Hematopoietic multipotent progenitor cell treated with erythropoietin and hydrocortisone succinate and interleukin-3 and kit ligand, for 8 days (in vitro differentiated cells): ENCODE measurements at regions not wholly inside any gene's neighbourhood (a gene's known extent, or its start where the extent isn't known, plus 50 kb on each side); places are given as distances from the start of the nearest gene placed in this dataset.
"Not testable (repeated sequence)": the region's sequence is repeated elsewhere in the genome, so short reads cannot be mapped to it uniquely, and the experiment has no call there.

Experiments used
- DNase-seq: peaks from one replicate; pipeline ENCODE4 v3.0.0-alpha.2; 2015

DNA sequence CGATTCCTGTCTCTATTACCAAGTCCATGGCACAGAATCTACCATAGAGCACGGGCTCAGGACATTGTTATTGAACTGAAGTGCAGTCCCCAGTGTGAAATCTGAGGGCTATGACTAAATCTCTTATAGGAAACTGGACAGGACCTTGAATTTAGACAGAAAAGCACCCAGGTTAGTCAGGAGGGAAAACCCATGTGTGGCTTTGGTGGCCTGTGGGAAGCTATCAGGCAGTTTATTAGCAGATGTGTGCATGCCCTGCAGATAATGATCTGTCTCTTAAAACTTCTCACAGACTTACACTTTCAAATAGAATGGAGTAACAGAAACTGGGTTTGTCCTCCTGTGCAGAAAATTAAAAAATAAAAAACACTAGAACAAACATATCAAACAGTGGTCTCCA lies 610.0 kb upstream of the RAB6C start:
- no peak for DNase-seq

DNA sequence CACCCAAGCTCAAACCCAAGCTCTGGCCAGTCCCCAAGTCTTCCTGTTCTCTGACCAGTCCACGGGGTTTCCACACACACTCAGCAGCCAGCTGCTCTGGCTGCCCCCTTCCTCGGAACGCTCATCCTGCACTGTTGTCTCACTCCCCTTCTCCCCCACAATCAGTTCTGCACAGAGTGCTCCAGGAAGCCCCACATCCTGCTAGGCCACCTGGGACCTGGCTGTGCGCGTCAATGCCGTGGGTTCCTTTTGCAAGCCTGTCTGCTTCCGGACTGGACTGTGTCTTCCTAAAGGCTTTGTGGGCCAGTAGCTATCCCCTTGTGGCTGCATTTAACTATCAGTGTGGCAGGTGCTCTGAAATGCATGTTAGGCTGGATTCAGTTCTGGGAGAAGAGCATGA lies 605.0 kb upstream of the RAB6C start:
- DNase-seq, result no peak

DNA sequence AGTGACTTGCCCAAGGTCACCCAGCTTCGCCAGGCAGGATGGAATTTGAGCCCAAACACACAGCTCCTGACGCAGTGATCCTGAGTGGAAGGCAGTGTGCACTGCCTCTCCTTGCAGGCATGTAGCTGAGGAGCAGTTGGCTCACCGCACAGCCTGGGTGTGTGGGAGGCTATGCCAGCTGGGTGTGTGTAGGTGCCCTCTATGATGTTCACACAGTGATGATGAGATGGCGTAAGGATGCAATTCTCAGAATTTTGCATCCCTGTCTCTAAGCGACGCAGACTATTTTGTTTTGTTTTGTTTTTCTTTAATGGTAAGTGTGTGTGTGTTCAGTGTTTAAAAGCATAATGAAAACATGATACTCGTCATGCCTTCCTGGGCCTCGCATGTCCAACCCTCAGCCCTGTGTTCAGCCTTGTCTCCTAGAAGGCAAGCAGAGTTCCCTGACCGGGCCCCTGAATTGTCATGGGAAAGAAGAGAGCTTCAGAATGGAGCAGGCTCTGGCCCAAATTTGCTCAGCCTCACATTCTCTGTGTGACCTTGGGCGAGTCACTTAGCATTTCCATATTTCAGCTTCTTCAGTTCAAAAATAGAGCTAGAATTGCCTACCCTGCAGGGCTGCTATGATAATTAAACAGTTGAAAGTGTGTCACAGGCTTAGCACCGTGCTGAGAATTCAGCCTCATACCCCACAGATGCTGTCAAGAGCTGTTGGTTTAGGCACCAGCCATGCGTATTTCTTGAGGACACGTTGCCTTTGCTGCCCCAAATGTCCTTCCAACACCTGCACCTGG lies 603.6 kb upstream of the RAB6C start:
- DNase-seq, result no peak

DNA sequence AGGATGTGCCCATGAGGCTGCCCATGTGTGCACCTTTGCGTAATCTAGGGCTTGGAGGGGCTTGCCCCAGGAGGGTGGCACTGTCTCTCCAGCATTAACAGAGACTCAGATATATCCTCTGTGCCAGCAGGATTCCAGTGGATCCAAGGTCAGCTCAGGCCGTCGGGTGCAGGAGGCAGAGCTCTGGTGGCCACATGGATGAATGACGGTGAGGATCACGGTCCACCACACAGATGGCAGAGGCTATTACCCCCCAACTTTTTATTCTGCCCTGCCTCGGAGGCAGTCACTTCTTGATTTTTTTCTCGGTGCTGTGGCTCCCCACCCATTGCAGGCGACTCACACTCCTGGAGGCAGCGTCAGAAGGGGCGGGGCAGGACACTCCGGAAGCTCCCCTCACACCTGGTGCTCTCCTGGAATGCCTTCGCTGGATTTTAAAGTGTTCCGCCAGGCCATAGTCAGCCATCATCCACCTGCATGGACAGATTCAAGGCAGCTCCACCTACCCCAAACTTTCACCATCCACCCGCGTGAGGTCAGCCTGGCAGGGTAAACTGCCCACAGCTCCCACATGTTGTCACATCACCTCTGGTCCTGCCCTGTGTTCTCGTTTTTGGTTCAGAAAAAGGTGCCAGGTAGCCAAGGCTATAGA lies 602.9 kb upstream of the RAB6C start:
- no peak for DNase-seq

DNA sequence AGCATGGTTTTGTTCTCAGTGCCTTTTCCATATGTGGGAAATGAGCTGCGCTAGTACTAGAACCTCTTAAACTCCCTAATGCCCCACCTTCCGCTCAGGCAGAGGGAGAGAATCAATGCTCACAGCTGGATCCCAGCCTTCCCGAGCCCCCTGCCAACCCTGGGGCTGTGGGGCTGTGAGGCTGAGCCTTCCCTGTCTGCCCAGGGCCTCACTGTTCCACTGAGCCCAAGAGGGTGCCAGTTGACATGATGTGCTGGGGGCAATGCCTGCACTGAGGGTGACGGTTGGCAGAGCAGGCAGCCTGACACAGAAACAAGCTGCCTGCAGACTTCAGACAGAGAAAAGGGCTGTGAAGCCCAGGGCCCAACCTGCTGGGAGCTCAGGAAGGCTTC lies 602.4 kb upstream of the RAB6C start:
- DNase-seq, result no peak

DNA sequence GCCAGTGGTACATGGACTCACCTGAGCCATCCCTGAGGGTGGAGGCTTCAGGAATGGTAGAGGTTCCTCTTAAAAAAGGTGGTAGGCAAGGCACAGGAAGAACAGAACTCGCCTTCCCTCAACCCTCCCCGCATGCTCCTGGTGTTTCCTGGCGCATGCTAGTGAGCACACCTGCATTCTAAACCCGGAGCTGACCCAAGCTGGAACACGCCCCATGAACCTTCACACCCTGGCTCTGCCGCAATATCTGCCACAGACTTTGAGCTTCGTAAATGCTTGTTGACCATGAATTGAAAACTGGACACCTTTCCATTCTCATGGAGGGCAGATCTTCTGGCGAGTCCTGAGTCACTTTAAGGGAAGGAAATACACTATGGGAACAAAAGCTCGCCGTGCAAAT lies 601.3 kb upstream of the RAB6C start:
- DNase-seq, result no peak

DNA sequence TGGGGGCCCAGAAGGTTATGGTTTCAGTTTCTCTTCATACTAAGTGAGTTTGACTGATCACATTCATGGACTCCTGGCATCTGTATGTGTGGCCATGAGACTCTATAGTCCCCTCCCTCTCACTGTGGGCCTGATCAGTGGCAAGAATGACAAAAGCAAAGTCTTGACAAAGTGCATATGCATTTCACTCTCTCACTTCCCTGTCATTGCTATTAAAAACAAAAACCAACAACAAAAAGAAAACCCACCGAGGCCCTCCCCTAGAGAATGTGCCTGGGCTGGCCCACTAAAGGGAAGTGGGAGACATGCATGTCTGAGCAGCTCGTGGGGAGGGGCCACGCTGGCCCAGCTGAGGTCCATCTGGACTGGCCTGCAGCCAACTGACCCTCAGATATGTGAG lies 600.1 kb upstream of the RAB6C start:
- DNase-seq, result no peak

DNA sequence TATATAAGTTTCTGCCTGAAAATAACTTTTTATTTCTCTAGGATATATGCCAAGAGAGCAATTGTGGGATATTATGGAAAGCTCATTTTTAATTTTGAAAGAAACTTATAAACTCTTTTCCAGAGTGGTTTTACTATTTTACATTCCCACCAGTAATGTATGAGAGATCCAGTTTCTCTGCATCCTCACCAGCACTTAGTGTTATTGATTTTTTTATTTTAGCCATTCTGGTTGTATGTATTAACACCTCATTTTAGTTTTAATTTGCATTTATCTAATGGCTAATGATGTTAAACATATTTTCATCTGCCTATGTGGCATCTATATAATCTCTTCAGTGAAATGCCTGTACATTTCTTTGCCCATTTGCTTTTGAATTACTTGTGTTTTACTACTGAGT lies 597.7 kb upstream of the RAB6C start:
- no peak for DNase-seq

DNA sequence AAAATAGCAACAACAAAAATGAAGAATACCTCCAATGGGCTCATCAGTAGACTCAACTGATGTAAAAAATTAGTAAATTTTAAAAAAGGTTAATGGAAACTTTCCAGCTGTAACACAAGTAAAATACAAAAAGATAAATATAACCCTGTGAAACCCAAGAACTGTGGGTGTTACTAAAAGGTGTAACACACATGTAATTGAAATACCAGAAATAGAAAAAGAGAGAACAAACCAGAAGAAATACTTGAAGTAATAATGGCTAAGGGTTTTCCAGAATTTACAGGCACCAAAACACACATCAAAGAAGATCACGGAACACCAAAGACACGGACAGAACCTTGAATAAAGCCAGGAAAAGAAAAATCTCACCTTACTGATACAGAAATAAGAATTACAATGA lies 590.6 kb upstream of the RAB6C start:
- DNase-seq, result no peak

DNA sequence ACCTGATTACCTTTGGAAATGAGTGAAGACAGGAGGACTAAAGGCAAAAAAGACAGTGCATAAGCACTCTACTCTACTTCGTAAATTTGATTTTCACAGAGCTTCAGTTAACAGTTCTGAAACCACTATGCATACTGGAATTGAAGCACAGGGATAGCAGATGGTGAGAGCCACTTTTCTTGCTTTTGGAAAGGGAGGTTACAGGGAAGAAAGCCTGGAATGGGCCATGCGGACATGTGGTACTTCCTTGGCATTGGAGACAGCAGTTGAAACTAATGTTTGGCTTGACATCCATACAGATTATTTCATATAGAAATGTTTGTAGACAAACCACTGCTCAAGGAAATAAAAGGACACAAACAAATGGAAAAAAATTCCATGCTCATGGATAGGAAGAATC lies 585.6 kb upstream of the RAB6C start:
- DNase-seq, result no peak

DNA sequence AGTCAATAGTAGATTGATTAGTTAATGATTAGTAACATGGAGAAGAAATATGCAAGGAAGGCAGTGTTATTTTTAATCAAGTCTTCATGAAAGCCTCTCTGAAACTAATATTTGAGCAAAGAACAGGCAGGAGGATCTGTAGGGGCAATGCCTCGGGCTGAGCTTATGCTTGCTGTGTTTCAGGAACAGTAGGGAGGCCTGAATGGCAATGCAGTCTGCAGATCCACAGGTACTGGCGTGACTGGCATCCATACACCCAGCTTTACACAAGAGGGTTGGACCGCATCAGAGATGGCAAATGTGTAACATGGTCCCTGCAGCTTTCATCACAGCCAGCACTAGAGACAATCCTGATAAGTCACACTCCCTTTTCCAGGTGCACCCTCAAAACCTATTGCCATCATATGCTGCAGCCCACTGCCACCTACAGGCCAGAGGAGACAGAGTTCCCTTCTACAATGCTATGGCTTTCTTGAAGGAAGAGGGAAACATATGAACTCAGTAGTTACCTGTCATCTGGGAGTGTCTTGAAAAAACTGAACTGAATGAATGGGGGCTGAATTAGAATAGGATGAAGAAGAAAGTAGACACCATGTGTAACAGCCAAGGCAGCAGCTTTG lies 582.4 kb upstream of the RAB6C start:
- peak; percentile 37 for DNase-seq

DNA sequence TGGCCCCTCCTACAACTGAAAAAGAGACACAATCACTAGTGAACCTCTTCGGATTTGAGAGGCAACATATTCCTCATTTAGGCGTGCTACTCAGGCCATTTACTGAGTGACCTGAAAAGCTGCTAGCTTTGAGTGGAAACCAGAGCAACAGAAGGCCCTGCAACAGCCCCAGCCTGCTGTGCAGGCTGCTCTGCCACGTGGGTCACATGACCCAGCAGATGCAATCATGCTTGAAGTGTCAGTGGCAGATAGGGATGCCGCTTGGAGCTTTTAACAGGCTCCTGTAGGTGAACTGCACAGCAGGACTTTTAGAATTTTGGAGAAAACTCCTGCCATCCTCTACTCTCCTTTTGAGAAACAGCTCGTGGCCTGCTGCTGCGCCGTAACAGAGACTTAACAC lies 578.6 kb upstream of the RAB6C start:
- DNase-seq, result no peak

DNA sequence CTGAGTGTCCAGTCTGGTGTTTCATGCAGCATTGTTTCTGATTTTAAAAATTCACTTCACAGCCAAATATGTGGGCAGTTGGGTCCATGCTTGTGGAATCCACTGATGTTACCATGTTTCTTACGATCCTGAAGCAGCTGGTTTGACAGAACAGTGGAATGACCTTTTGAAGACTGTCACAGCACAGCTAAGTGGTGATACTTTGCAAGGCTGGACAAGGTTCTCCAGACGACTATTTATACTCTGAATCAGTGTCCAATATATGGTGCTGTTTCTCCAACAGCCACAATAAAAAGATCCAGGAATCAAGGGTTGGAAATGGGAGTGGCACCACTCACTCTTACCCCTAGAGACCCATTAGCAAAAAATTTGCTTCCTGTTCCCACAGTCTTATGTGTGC lies 577.4 kb upstream of the RAB6C start:
- DNase-seq, result no peak

DNA sequence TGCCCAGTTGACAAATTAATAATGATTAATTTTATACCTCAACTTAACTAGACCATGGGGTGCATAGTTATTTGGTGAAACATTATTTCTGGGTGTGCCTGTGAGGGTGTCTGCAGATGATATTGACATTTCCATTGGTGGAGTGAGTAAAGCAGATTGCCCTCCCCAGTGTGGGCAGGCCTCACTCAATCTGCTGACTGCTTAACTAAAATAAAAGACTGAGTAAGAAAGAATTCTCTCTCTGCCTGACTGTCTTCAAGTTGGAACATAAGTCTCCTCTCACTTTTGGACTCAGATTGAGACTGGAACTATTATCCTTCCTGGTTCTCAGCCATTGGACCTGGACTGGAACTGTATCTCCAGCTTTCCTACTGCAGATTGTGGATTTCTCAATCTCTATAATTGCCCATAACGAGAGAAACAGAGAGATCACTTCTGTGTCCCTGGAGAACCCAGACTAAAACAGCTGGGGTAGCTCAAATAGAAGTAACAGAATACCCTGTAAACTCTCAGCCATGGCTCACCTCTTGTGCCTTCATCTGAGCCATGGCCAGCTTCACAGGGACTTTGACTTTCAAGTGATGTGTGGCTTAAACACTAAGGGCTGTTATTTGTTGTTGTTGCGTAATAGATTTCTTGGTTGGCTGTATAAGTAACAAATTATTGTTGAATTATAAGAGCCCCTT lies 575.3 kb upstream of the RAB6C start:
- DNase-seq, result no peak

DNA sequence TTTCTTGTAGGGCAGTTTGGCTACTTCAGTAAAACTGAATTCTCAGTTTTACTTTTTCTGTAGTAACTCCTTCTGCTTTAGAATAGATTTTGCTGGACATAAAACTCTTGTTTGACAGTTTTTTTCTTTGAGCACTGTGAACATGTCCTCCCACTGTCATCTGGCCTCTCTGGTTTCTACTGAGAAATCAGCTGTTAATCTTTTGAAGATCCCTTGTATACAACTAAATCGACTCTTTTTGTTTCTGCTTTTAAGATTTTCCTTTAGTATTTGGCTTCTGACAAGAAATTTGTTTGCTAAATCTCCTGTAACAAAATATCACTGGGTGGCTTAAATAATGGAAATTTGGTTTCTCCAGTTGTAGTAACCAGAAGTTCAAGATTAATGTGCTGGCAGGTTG lies 570.9 kb upstream of the RAB6C start:
- no peak for DNase-seq

DNA sequence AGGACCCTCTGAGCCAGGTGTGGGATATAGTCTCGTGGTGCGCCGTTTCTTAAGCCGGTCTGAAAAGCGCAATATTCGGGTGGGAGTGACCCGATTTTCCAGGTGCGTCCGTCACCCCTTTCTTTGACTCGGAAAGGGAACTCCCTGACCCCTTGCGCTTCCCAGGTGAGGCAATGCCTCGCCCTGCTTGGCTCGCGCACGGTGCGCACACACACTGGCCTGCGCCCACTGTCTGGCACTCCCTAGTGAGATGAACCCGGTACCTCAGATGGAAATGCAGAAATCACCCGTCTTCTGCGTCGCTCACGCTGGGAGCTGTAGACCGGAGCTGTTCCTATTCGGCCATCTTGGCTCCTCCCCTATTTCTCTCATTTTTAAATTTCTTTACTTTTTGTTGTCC lies 562.4 kb upstream of the RAB6C start:
- not testable (repeated sequence) for DNase-seq

DNA sequence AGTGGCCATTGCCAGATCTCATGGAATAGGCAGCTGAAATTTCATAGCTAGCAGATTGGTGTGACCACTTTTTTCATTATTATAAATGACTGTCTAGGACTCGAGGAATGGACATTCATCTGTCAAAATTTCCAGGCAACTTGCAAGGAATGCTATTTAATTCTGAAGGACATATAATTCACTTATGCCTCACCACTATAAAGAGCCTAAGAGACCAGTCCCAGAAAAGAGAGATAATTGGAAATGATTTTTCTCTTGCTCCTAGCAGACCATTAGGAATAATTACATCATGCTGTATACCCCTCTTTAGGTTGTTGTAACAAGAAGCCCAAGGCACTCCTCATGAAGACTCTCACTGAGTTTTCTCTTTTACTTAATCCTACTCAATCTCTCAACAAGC lies 557.4 kb upstream of the RAB6C start:
- no peak for DNase-seq

DNA sequence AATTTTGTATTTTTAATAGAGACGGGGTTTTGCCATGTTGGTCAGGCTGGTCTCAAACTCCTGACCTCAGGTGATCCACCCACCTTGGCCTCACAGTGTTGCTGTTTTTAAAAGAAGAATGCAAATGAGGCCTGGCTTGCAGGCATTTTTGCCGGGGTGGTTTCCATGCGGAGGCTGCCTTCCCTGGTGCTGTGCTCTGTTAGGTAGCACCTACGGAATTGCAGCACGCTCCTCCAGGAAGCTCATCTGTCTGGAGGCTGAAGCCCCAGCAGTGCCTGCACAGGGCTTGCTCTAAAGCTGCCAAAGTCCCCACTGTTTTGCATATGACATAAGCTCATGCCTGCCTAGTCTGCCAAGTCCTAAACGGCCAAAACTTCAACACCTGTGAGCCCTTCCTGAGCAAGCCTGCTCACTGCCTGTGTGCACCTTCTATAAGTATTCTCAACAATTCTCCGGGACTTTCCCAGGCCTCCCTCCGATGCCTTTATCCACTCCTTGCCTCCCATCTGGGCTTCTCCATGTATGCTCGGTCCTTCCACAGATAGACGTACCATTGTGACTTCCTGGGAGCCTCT lies 551.3 kb upstream of the RAB6C start:
- DNase-seq, result no peak

DNA sequence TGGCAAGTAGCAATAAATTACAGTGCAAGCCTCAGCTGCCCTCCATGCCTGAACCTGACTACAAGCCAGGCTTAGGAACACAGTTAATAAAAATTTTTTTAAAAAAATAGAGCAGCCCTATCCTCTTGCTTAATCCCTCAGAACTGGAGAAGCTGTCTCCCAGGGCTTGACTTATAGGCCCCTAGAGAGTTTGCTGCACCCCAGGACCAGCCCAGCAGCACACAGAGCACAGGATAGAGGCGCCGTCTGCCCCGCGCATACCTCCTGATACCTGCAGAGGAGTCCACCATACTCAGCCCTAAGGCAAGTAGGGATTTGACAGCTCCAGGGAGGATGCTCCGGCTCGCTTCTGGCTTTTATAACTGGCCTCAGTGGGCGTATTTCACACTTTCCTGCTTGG lies 548.6 kb upstream of the RAB6C start:
- no peak for DNase-seq

DNA sequence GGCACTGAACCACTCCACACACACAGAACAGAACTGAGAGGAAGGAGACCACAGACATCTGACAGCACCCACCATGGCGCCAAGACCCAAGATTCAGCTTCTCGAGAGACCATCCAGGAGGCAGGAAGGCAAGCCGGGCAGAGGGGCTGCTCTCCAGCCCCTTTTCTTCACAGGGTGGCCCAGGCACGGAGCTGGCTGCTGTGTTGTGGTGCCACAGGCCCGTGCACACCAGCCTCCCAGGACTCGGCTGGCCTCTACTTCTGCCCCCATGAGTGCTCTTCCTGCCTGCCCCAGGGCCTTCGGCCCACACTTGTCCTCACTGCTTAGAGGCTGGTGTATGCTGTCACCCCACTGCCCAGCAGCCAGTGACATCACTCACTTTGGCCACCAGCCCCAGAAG lies 547.6 kb upstream of the RAB6C start:
- DNase-seq, result no peak

DNA sequence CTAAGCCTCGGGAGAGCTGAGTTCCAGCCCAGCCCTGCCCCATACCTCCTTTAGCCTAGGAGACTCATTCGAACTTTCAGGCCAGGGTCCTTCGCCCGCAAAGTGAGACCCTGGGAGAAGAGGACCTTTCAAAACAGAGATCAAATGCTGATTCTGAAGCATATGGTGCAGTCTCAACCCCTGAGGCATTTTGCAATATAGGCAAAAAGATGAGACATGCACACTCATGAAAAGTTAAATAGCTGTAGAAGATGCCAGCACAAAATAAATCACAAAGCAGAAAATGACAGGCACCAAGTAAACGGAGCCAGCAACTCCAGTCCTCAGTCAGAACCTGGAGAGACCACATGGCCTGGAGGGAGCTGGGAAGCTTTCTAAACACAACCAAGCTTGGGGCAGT lies 542.7 kb upstream of the RAB6C start:
- DNase-seq, result no peak

DNA sequence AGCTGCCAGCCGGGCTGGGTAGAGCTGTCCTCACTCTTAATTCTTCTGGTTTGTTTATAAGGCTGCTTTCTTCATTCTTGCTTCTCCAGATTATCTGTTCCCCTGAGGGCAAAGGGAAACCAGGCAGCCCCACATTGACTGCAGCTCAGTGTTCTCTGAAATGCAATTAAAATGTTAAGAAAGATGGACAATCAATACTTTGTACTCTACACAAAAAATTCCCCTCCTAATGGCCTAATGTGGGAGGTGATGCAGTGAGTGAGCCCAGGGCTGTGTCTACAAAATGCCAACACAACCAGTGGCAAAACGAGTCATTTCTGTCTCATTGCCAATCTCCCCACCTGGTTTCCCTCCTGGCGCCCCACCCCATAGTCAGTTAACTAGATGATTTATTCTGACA lies 541.7 kb upstream of the RAB6C start:
- no peak for DNase-seq

DNA sequence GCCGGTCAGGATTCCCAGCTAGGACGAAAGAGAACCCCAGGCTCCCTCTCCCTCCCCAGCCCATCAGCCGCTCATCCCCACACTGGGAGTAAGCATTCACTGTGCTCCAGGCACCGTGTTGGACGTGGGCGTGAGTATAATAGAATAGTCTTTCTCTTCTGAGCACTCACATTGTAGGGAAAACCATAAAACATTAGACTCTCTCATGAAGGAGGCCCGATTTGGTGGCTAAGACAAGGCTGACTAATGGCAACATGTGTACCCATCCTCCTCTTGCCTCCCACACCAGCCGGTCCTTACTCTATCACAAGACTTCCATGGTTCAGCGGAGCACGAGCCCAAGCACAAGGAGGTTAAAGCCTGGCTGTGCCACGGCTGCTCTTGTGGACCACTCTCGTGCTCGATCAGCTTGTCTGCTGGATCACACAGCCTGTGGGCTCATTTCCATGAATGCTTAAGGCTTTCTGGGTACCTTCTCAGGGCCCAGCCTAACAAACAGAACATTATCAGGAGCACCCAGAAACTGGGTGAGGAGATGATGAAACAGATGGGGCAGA lies 540.9 kb upstream of the RAB6C start:
- no peak for DNase-seq
